Nephron (organoid): ENCODE measurements at regions not wholly inside any gene's neighbourhood (a gene's known extent, or its start where the extent isn't known, plus 50 kb on each side); places are given as distances from the start of the nearest gene placed in this dataset.

Source experiments
- H3K27ac Mint-ChIP-seq, 3 experiments: 2 replicates each; pipeline ENCODE4 v1.8.0; 2020; ENCODE audit warnings: mixed read lengths in 3 of 3, mild to moderate bottlenecking in 2 of 3, moderate library complexity in 1 of 3
- H3K27me3 Mint-ChIP-seq: 2 replicates; pipeline ENCODE4 v1.8.0; 2021; ENCODE audit warnings: low read depth, mild to moderate bottlenecking, moderate library complexity, mixed read lengths
- H3K36me3 Mint-ChIP-seq: 2 replicates; pipeline ENCODE4 v1.8.0; 2020; ENCODE audit warnings: low read depth, mixed read lengths
- H3K4me1 Mint-ChIP-seq: 2 replicates; pipeline ENCODE4 v1.8.0; 2020; ENCODE audit warnings: mixed read lengths
- H3K4me3 Mint-ChIP-seq, 3 experiments: 2 replicates each; pipeline ENCODE4 v1.8.0; 2020; ENCODE audit warnings: mild to moderate bottlenecking in 3 of 3, mixed read lengths in 3 of 3, moderate library complexity in 2 of 3
- H3K9me3 Mint-ChIP-seq: 2 replicates; pipeline ENCODE4 v1.8.0; 2020; ENCODE audit warnings: mixed read lengths
- TF ChIP-seq, protein P1 (sequence below), 3 experiments: fragments of 200-600 bp; sonication (generic); IDR thresholded peaks; one replicate each; pipeline ENCODE4 v1.5.0; 2021; ENCODE audit warnings: antibody characterized with exemption in 3 of 3; ENCODE audit not compliant: unreplicated experiment in 3 of 3

- H3K4me3 Mint-ChIP-seq = no peak overlapping the region
- no peaks in the 10 kb centered on the region for H3K36me3 Mint-ChIP-seq
- TF ChIP-seq, protein P1, sequence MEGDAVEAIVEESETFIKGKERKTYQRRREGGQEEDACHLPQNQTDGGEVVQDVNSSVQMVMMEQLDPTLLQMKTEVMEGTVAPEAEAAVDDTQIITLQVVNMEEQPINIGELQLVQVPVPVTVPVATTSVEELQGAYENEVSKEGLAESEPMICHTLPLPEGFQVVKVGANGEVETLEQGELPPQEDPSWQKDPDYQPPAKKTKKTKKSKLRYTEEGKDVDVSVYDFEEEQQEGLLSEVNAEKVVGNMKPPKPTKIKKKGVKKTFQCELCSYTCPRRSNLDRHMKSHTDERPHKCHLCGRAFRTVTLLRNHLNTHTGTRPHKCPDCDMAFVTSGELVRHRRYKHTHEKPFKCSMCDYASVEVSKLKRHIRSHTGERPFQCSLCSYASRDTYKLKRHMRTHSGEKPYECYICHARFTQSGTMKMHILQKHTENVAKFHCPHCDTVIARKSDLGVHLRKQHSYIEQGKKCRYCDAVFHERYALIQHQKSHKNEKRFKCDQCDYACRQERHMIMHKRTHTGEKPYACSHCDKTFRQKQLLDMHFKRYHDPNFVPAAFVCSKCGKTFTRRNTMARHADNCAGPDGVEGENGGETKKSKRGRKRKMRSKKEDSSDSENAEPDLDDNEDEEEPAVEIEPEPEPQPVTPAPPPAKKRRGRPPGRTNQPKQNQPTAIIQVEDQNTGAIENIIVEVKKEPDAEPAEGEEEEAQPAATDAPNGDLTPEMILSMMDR (IDR thresholded peaks at IDR 0.05; ENCODE audit: unreplicated experiment in 3 of 3) = no peak
- H3K4me1 Mint-ChIP-seq = no peaks in the 10 kb centered on the region
- no peak overlapping the region for H3K27ac Mint-ChIP-seq
- no peaks in the 10 kb centered on the region for H3K27me3 Mint-ChIP-seq
- no peaks in the 10 kb centered on the region for H3K9me3 Mint-ChIP-seq
Observed at GRCh38 chr5:20370061-20370460, 382.1 kb upstream of the CDH18 start.

DNA sequence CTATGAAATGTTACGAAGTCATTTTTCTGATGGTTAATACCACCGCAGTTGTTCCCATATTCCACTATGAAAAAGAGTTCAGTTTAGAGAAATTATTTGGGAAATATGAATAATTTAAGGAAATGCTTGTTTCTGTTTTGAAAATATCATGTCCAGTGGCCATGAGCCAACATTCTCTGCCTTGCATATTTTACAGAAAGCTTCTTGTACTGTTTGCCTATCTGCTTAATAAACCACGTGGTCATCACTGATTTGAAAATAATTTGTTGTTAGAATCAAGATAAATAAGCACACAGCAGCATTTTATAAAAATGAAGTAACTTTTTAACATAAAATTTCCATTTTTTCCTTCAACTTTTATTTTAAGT is 381.5 kb upstream of the CDH18 start:
- TF ChIP-seq, protein P1 (IDR thresholded peaks at IDR 0.05; ENCODE audit: unreplicated experiment in 3 of 3) = no peak
- no peak overlapping the region for H3K27ac Mint-ChIP-seq
- no peak overlapping the region for H3K4me3 Mint-ChIP-seq
- H3K4me1 Mint-ChIP-seq = no peaks in the 10 kb centered on the region
- no peaks in the 10 kb centered on the region for H3K27me3 Mint-ChIP-seq
- no peaks in the 10 kb centered on the region for H3K36me3 Mint-ChIP-seq
- no peaks in the 10 kb centered on the region for H3K9me3 Mint-ChIP-seq

- Mint-ChIP-seq H3K36me3 (no peaks in the 10 kb centered on the region), H3K27me3 (no peaks in the 10 kb centered on the region), H3K27ac (no peak overlapping the region), H3K4me1 (no peaks in the 10 kb centered on the region), H3K4me3 (no peak overlapping the region), H3K9me3 (no peaks in the 10 kb centered on the region)
- TF ChIP-seq, protein P1 (IDR thresholded peaks at IDR 0.05; ENCODE audit: unreplicated experiment in 3 of 3) = no peak
Observed at GRCh38 chr5:20368571-20369517, 380.8 kb upstream of the CDH18 start.

GRCh38 chr5:20367178-20367577 is 379.2 kb upstream of the CDH18 start:
- Mint-ChIP-seq H3K36me3 (no peaks in the 10 kb centered on the region), H3K4me1 (no peaks in the 10 kb centered on the region), H3K27ac (no peak overlapping the region), H3K27me3 (no peaks in the 10 kb centered on the region), H3K4me3 (no peak overlapping the region), H3K9me3 (no peaks in the 10 kb centered on the region)
- TF ChIP-seq, protein P1 (IDR thresholded peaks at IDR 0.05; ENCODE audit: unreplicated experiment in 3 of 3) = no peak

GRCh38 chr5:20360263-20360662 is 372.3 kb upstream of the CDH18 start:
- Mint-ChIP-seq H3K4me1 (no peaks in the 10 kb centered on the region), H3K4me3 (no peak overlapping the region), H3K27ac (no peak overlapping the region), H3K9me3 (no peaks in the 10 kb centered on the region), H3K36me3 (no peaks in the 10 kb centered on the region), H3K27me3 (no peaks in the 10 kb centered on the region)
- TF ChIP-seq, protein P1 (IDR thresholded peaks at IDR 0.05; ENCODE audit: unreplicated experiment in 3 of 3) = no peak

DNA sequence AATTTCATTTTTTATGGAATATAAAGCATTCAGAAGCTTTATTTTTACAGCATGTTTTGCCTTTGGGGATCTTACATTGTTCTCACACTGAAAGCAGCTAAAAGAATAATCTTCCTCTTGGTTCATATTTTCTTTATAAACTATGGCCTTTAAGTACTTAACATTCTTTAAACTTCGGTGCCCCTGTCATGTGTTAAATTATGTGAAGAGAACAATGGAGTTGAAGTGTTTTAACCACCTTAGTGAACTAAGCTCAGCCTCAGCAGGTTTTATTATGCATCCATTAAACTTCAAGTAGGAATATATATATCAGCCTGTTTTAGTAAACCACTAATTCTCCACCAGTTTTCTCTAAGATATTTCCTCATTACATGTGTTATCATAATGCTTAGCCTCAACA is 371.4 kb upstream of the CDH18 start:
- Mint-ChIP-seq H3K9me3 (no peaks in the 10 kb centered on the region), H3K4me3 (no peak overlapping the region), H3K27ac (no peak overlapping the region), H3K4me1 (no peaks in the 10 kb centered on the region), H3K36me3 (no peaks in the 10 kb centered on the region), H3K27me3 (no peaks in the 10 kb centered on the region)
- TF ChIP-seq, protein P1 (IDR thresholded peaks at IDR 0.05; ENCODE audit: unreplicated experiment in 3 of 3) = no peak
